Activated CD8-positive, alpha-beta memory T cell treated with anti-CD3 and anti-CD28 coated beads for 48 hours (primary cell): ENCODE measurements at regions not wholly inside any gene's neighbourhood (a gene's known extent, or its start where the extent isn't known, plus 50 kb on each side); places are given as distances from the start of the nearest gene placed in this dataset.
"Not testable (repeated sequence)": the region's sequence is repeated elsewhere in the genome, so short reads cannot be mapped to it uniquely, and the experiment has no call there.

Source experiments
- DNase-seq, 3 experiments: peaks; one replicate each; pipeline ENCODE4 v3.0.0-alpha.2; 2020; ENCODE audit warnings: low read depth in 2 of 3, low spot score in 2 of 3

GRCh38 chr14:41297576-41298327, 308.9 kb upstream of the LRFN5 start:
- no peak for DNase-seq

GRCh38 chr14:41295734-41296133, 310.9 kb upstream of the LRFN5 start:
- no peak for DNase-seq

- DNase-seq: no peak
Measured at GRCh38 chr14:41289025-41289424, 317.7 kb upstream of the LRFN5 start.

- DNase-seq: no peak
Measured at GRCh38 chr14:41285186-41285748, 321.4 kb upstream of the LRFN5 start.

GRCh38 chr14:41280745-41281144, 325.9 kb upstream of the LRFN5 start:
- DNase-seq: no peak

GRCh38 chr14:41277450-41277849, 329.2 kb upstream of the LRFN5 start:
- no peak for DNase-seq

GRCh38 chr14:41257476-41257875, 349.2 kb upstream of the LRFN5 start:
- no peak for DNase-seq

GRCh38 chr14:41235466-41235865, 371.2 kb upstream of the LRFN5 start:
- DNase-seq: no peak

GRCh38 chr14:41230683-41231082, 376.0 kb upstream of the LRFN5 start:
- no peak for DNase-seq

GRCh38 chr14:41229824-41230223, 376.9 kb upstream of the LRFN5 start:
- no peak for DNase-seq

GRCh38 chr14:41225433-41225832, 381.2 kb upstream of the LRFN5 start:
- no peak for DNase-seq

- DNase-seq: no peak
Measured at GRCh38 chr14:41222581-41222980, 384.1 kb upstream of the LRFN5 start.

- DNase-seq: not testable (repeated sequence)
Measured at GRCh38 chr14:41214978-41215377, 391.7 kb upstream of the LRFN5 start.

GRCh38 chr14:41201696-41202095, 405.0 kb upstream of the LRFN5 start:
- DNase-seq: no peak

GRCh38 chr14:41187868-41188267, 418.8 kb upstream of the LRFN5 start:
- DNase-seq: no peak

- DNase-seq: no peak
Measured at GRCh38 chr14:41171045-41171444, 435.6 kb upstream of the LRFN5 start.

- no peak for DNase-seq
Measured at GRCh38 chr14:41167040-41167439, 439.6 kb upstream of the LRFN5 start.

GRCh38 chr14:41154143-41154807, 452.4 kb upstream of the LRFN5 start:
- no peak for DNase-seq

- DNase-seq: no peak
Measured at GRCh38 chr14:41146391-41146790, 460.3 kb upstream of the LRFN5 start.

- no peak for DNase-seq
Measured at GRCh38 chr14:41144370-41144769, 462.3 kb upstream of the LRFN5 start.

- no peak for DNase-seq
Measured at GRCh38 chr14:41137741-41138140, 468.9 kb upstream of the LRFN5 start.

- no peak for DNase-seq
Measured at GRCh38 chr14:41130274-41130673, 476.4 kb upstream of the LRFN5 start.
